OCI-LY3 (cell line): ENCODE measurements at regions not wholly inside any gene's neighbourhood (a gene's known extent, or its start where the extent isn't known, plus 50 kb on each side); places are given as distances from the start of the nearest gene placed in this dataset.

Experiments used
- H2AFZ ChIP-seq: fragments of 200-600, 300-600 bp; shearing (Covaris generic); 2 replicates; pipeline ENCODE4 v1.6.0; 2014; ENCODE audit warnings: antibody characterized with exemption, low read depth, low read length
- H3K27ac ChIP-seq: fragments of 200-600, 300-600 bp; sonication (generic); 2 replicates; pipeline ENCODE4 v1.5.1; 2014; ENCODE audit warnings: mild to moderate bottlenecking, low read length, moderate library complexity, mixed read lengths
- H3K27me3 ChIP-seq: fragments of 200-600, 300-600 bp; sonication (generic); 2 replicates; pipeline ENCODE4 v1.6.1; 2014; ENCODE audit warnings: low read depth, low read length, mixed read lengths
- H3K36me3 ChIP-seq: fragments of 200-600, 300-600 bp; sonication (generic); replicated peaks from 2 replicates; pipeline ENCODE3; 2014; ENCODE audit warnings: low read depth, low read length, mixed read lengths
- H3K4me1 ChIP-seq: fragments of 300-600, 200-600 bp; sonication (generic); 2 replicates; pipeline ENCODE4 v1.6.1; 2014; ENCODE audit warnings: low read length, mixed read lengths
- H3K4me2 ChIP-seq: fragments of 200-600, 300-600 bp; sonication (generic); 2 replicates; pipeline ENCODE4 v1.6.1; 2014; ENCODE audit warnings: low read length, mixed read lengths
- H3K4me3 ChIP-seq: fragments of 300-600, 200-600 bp; sonication (generic); 2 replicates; pipeline ENCODE4 v1.5.1; 2014; ENCODE audit warnings: antibody characterized with exemption, mild to moderate bottlenecking, low read length, moderate library complexity
- H3K79me2 ChIP-seq: fragments of 300-600, 200-600 bp; shearing (Covaris generic); 2 replicates; pipeline ENCODE4 v1.6.1; 2014; ENCODE audit warnings: mild to moderate bottlenecking, low read length, mixed read lengths
- H3K9ac ChIP-seq: fragments of 300-600, 200-600 bp; shearing (Covaris generic); 2 replicates; pipeline ENCODE4 v1.6.0; 2014; ENCODE audit warnings: mild to moderate bottlenecking, low read length, moderate library complexity
- H3K9me3 ChIP-seq: fragments of 200-600, 300-600 bp; shearing (Covaris generic); 2 replicates; pipeline ENCODE4 v1.6.1; 2014; ENCODE audit warnings: low read length, mixed read lengths; ENCODE audit not compliant: insufficient read depth
- H4K20me1 ChIP-seq: fragments of 200-600, 300-600 bp; sonication (generic); 2 replicates; pipeline ENCODE4 v1.6.1; 2016; ENCODE audit warnings: low read length, mixed read lengths; ENCODE audit not compliant: insufficient read depth
- CTCF ChIP-seq: fragments of 200-600, 300-600 bp; sonication (generic); IDR thresholded peaks from 2 replicates; pipeline ENCODE4 v1.5.1; 2014; ENCODE audit warnings: antibody characterized with exemption, low read length, low read depth
- EZH2phosphoT487 ChIP-seq: fragments of 200-600 bp; shearing (Covaris generic); IDR thresholded peaks from 2 replicates; pipeline ENCODE4 v1.6.1; 2018; ENCODE audit warnings: antibody characterized with exemption, mixed run types, low read depth

GRCh38 chr17:70780031-70780430 is 610.7 kb downstream of the KCNJ2 start:
- Histone ChIP-seq H3K4me1 (peaks cover 31% of the 10 kb centered on the region), H2AFZ (no peak overlapping the region), H3K79me2 (no peaks in the 10 kb centered on the region), H3K27me3 (no peaks in the 10 kb centered on the region), H3K36me3 (no peaks in the 10 kb centered on the region), H3K4me2 (no peak overlapping the region), H4K20me1 (no peaks in the 10 kb centered on the region), H3K27ac (no peak overlapping the region), H3K4me3 (no peak overlapping the region), H3K9ac (no peak overlapping the region), H3K9me3 (no peaks in the 10 kb centered on the region)
- TF ChIP-seq CTCF (no peak), EZH2phosphoT487 (no peak)

DNA sequence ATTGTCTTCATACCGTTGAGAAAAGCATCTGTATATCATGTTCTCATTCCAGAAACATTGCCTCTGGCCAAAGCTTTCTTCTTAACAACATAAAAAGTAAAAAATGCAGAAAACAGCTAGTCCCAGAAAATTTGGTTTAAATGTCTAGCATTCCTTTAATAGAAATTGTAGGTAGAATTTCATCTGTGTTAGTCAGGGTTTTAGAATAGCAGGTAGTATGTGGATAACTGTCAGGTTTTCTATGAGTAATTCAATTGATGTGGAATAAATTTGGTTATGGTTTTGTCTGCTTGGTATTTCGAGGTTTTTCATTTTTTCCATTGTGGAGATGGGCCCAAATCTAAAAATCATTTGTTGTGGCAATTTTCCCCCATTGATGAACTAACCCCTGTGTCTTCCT is 616.7 kb downstream of the KCNJ2 start:
- H3K27me3 ChIP-seq, result no peaks in the 10 kb centered on the region
- TF ChIP-seq CTCF (no peak), EZH2phosphoT487 (no peak)
- H3K4me1 ChIP-seq, result peaks cover 8% of the 10 kb centered on the region
- no peaks in the 10 kb centered on the region for H3K36me3 ChIP-seq
- H3K9me3 ChIP-seq, result peaks cover 5% of the 10 kb centered on the region; the same call in 1 of the 2 replicates
- no peak overlapping the region for H3K4me3 ChIP-seq
- no peaks in the 10 kb centered on the region for H4K20me1 ChIP-seq
- no peak overlapping the region for H3K27ac ChIP-seq
- H3K9ac ChIP-seq, result no peak overlapping the region
- H3K4me2 ChIP-seq, result no peak overlapping the region
- H3K79me2 ChIP-seq, result no peaks in the 10 kb centered on the region
- H2AFZ ChIP-seq, result no peak overlapping the region

DNA sequence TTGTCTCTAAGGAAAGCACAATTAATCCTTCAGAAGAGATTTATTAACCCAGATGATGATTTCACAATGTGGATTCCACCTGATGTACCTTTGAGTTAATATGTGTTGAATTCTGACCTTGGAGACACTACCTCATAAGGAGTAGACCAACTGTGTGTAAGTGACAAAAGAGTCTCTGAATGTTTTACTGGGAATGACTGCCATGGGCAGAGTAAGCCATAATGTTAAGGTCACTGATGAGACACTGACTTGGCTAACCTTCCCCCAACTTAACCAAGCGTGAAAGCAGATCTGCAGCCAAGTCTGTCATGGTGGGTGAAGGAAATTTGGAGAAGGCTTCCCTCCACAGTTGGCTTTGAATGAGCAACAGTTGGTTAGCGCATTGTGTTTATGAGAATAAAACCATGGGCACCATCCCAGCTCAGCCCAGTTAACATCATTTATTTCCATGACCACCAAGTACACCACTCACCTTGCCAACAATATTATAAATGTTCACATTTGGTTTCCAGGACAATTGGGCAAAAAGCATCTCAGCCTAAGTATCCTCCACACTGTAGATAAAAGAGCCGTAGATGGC is 618.5 kb downstream of the KCNJ2 start:
- H3K79me2 ChIP-seq, result no peaks in the 10 kb centered on the region
- TF ChIP-seq CTCF, result no peak
- TF ChIP-seq EZH2phosphoT487, result no peak
- no peak overlapping the region for H3K9ac ChIP-seq

GRCh38 chr17:70791748-70792443 is 622.6 kb downstream of the KCNJ2 start:
- no peak overlapping the region for H2AFZ ChIP-seq
- peaks cover 8% of the 10 kb centered on the region; the same call in 1 of the 2 replicates for H3K9me3 ChIP-seq
- H3K36me3 ChIP-seq, result no peaks in the 10 kb centered on the region
- H3K79me2 ChIP-seq, result no peaks in the 10 kb centered on the region
- no peaks in the 10 kb centered on the region for H3K27me3 ChIP-seq
- no peaks in the 10 kb centered on the region for H3K4me1 ChIP-seq
- no peak overlapping the region for H3K9ac ChIP-seq
- H3K27ac ChIP-seq, result no peak overlapping the region
- H3K4me2 ChIP-seq, result no peak overlapping the region
- H3K4me3 ChIP-seq, result no peak overlapping the region
- no peak for TF ChIP-seq CTCF
- TF ChIP-seq EZH2phosphoT487, result no peak
- H4K20me1 ChIP-seq, result no peaks in the 10 kb centered on the region

More for the DNA sequence above, 618.5 kb downstream of the KCNJ2 start:
- no peaks in the 10 kb centered on the region for H4K20me1 ChIP-seq
- no peak overlapping the region for H2AFZ ChIP-seq
- H3K4me2 ChIP-seq, result no peak overlapping the region
- H3K27me3 ChIP-seq, result no peaks in the 10 kb centered on the region
- H3K9me3 ChIP-seq, result peaks cover 5% of the 10 kb centered on the region; the same call in 1 of the 2 replicates
- no peaks in the 10 kb centered on the region for H3K36me3 ChIP-seq
- no peak overlapping the region for H3K27ac ChIP-seq
- no peak overlapping the region for H3K4me3 ChIP-seq
- peaks cover 8% of the 10 kb centered on the region for H3K4me1 ChIP-seq
